Endothelial cell of umbilical vein (primary cell): ENCODE measurements at regions not wholly inside any gene's neighbourhood (a gene's known extent, or its start where the extent isn't known, plus 50 kb on each side); places are given as distances from the start of the nearest gene placed in this dataset.

Experiments used
- CTCF ChIP-seq, 2 donors: IDR thresholded peaks; 1 replicate in 1 of 2; 2 replicates in 1 of 2; pipeline ENCODE4 v1.5.1; 2011; ENCODE audit warnings: low read length in 2 of 2, mild to moderate bottlenecking in 2 of 2, moderate library complexity in 2 of 2, control low read depth in 1 of 2, inconsistent platforms in 1 of 2, low read depth in 1 of 2; ENCODE audit not compliant: insufficient read depth in 1 of 2; ENCODE audit errors: extremely low read depth in 1 of 2
- EZH2 ChIP-seq: IDR thresholded peaks from 2 replicates; pipeline ENCODE4 v1.6.1; 2012; ENCODE audit warnings: borderline replicate concordance, low read depth, mild to moderate bottlenecking, moderate library complexity, low read length, inconsistent platforms; ENCODE audit not compliant: severe bottlenecking
- FOS ChIP-seq: IDR thresholded peaks from 2 replicates; pipeline ENCODE4 v1.6.1; 2011; ENCODE audit warnings: mild to moderate bottlenecking, low read length, moderate library complexity, borderline replicate concordance; ENCODE audit not compliant: insufficient read depth
- GATA2 ChIP-seq: IDR thresholded peaks from 2 replicates; pipeline ENCODE4 v1.7.0; 2011; ENCODE audit warnings: low read depth, mild to moderate bottlenecking, moderate library complexity, mixed read lengths, low read length; ENCODE audit not compliant: insufficient read length, insufficient read depth
- MYC ChIP-seq: IDR thresholded peaks from one replicate; pipeline ENCODE4 v1.6.1; 2011; ENCODE audit warnings: mild to moderate bottlenecking, low read depth, low read length
- POLR2A ChIP-seq: IDR thresholded peaks from 2 replicates; pipeline ENCODE4 v1.6.1; 2012; ENCODE audit warnings: low read depth, mild to moderate bottlenecking, control low read depth, low read length
- POLR2AphosphoS5 ChIP-seq: IDR thresholded peaks from 2 replicates; pipeline ENCODE4 v1.6.1; 2012; ENCODE audit warnings: low read depth, mild to moderate bottlenecking, control low read depth, low read length, moderate library complexity; ENCODE audit not compliant: insufficient read depth
- TF ChIP-seq, protein P1 (sequence below): IDR thresholded peaks from 2 replicates; pipeline ENCODE4 v1.6.1; 2011; ENCODE audit not compliant: insufficient read depth, insufficient read length

DNA sequence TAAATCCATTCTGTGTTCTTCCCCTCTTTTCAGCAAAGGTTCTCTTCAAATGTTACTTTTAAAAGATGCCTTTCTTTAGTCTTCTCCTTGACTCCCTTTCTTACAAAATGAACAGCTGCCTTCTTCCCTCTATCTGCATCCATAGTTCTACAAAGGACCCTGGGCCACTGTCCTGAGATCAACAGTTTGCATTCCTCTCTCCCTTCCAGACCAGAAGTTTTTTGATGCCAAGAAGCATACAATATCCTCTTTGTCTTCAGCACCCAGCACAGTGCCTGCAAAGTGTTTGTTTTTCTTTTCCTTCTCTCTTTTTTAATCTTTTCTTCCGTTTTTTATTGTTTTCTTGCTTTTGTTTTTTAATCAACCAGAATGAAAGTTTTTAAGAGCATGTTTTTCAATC lies 183.5 kb upstream of the SNX19 start:
- TF ChIP-seq CTCF (IDR thresholded peaks at IDR 0.05; ENCODE audit: extremely low read depth in 1 of 2, insufficient read depth in 1 of 2, low read depth in 1 of 2, low read length in 2 of 2) (no peak), POLR2AphosphoS5 (no peak), POLR2A (no peak), EZH2 (no peak), FOS (no peak), MYC (no peak), GATA2 (no peak)
- TF ChIP-seq, protein P1, sequence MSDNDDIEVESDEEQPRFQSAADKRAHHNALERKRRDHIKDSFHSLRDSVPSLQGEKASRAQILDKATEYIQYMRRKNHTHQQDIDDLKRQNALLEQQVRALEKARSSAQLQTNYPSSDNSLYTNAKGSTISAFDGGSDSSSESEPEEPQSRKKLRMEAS = no peak
